COLO668 (cell line): ENCODE measurements at regions not wholly inside any gene's neighbourhood (a gene's known extent, or its start where the extent isn't known, plus 50 kb on each side); places are given as distances from the start of the nearest gene placed in this dataset.

Source experiments
- DNase-seq: peaks from one replicate; lab custom pipeline; 2025; ENCODE audit not compliant: unreplicated experiment; lab: John Stamatoyannopoulos, UW

DNA sequence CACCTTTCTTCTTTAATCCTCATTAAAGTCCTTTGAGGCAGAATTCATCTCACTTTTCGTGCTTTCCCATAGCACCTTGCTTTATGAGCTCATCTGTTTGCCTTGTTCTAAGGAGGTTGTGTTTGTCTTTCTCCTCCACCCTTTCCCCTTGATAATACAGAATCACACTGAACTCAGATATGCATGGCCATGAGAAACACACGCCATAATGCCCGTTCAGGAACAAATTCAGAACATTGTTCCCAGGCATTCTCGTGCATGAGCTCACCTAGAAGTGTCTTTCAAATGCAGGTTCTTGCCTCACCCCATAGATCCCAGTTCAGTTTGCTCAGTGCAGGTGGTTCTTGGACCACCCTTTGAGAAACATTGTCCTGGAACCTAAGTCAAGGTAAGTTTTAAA is 71.1 kb downstream of the TMEM114 start:
- no peak for DNase-seq

DNA sequence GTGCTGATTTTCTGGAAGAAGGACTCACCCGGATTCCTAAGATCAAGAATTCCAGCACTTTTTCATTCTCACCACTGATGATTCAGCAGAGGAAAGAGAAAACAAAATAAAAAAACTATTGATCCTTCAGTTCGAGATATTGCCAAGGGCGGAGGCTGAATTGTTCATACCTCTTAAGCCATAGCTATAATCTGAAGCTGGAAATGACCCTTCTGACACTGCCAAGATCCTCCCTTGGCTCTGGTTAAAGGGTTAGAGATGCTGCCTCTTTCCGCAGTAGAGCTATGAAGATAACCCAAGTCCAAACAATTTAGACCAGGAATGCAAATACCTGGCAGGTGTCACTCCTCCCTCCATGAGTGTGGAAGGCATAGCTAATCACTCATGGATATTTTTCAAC is 73.0 kb downstream of the TMEM114 start:
- no peak for DNase-seq

DNA sequence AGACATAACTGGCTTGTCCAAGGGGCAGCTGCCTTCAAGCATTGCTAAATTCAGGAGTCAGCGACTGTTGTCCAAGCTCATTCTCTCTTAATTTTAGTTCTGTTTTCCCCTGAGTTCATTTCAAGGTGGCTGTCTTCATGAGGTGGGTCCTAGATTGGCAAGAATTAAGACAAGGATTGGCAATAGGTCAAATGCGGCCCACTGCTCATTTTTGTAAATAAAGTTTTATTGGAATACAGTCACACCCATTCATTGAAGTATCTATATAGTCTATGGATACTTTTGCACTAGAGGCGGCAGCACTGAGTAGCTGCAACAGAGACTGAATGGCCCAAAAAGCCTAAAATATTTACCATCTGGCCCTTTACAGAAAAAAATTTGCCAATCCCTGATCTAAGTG is 73.8 kb downstream of the TMEM114 start:
- DNase-seq: no peak

DNA sequence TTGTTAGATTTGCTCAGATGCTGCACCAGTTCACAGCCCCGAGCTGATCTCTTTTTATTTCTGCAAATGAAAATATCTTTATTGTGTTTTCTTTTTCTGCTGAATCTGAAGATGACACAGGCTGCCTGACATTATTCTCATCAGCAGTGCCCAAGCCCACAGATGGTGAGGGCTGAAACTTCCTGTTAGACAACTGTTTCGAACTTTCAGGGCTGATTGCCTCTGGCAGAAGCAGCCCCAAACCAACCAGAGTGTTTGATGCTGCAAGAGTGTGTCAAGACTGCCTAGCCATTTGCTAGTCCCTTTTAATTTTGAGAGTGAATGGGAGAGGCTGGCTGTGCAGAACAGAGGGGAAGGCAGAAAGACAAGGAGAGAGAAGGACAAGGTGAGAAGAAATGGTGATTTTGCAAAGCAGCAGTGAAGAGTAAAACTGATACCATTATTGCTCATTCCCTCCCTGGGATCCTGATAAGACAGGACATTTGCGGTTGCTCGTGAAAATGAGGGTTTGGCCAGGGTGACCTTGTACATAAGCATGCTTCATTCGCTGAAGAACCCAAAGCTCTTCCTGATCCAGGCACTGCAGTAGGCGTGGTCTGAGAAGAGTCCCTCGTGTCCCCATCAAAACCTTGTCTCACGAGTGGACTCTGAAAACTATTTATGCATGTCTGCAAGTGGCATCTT is 77.2 kb downstream of the TMEM114 start:
- DNase-seq: no peak

DNA sequence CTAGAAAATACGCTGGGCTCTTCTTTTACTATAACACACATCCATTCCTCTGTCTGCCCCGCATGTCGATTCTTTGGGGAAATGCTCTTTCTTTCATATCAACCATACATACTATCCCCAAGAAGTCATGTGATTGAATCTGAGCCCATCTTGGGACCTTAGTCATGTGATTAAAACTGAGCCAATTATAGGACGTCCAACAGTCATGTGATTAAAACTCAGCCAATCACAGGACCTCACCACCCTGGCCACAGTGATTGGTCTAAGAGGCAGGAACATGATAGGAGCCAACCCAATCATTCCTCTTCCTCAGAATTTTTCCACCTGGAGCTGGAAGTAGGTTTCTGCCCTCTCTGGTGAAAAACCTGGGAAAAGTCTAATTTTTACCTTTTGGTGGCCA is 78.8 kb downstream of the TMEM114 start:
- DNase-seq: no peak

DNA sequence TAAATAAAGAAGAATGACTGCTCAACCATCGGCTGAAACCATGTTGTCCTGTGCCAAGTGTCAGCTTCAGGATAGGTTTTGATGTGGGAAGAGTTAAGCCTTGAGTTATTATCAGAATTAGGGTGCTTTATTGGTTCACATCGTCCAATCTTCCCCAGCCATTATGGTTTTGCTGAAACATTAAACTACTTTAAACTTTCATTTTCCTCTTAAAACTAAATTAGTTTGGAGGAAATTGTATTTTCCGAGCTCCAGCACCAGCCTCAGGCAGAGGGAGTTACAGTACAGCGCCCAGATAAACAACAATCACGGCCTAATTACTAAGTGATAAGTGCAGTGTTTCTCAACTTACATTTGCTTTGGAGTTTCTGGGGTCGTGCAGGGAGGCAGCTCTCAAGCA is 80.2 kb downstream of the TMEM114 start:
- no peak for DNase-seq

DNA sequence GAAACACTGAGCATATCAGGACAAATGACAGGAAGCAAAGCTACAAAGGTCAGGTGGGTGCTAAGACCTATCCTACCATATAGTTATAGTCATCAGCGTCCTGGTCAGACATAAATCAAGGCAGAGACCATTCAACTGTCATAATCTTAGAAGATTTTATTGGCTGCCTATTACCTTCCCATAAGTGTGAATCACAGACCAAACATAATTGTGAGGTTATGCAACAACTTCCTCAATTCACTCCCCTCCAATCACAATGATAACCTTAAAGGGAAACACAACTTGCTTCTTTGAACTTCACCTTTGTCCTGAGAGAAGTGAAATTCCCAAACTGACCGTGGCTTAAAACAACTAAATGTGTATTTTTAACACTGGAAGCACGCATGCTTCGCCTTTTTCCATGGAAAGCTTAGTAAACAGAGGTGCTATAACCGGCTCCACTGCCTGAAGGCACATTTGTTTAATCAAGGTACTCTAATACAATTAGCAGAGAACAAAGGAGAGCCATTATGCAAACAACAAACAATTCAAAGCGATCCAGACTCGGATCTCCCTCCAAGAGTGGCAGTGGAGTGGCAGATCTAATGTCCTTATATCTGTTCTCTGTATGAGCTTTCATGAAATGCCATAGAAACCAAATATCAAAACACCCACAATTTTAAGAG is 84.9 kb downstream of the TMEM114 start:
- no peak for DNase-seq

DNA sequence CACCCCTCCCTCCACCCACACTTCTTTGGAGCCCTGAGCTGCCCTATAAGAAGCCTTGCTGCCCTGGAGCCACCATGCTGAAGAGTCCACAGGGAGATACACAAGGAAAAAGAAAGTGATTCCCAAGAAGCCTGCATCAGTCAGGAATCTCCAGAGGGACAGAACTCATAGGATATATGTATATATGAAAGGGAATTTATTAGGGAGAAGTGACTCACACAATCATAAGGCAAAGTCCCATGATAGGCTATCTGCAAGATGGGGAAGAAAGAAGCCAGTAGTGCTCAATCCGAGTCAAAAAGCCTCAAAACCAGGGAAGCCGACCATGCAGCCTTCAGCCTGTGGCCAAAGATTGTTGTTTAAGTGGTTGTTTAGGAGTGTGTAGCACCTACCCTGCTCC is 87.9 kb downstream of the TMEM114 start:
- DNase-seq: no peak

DNA sequence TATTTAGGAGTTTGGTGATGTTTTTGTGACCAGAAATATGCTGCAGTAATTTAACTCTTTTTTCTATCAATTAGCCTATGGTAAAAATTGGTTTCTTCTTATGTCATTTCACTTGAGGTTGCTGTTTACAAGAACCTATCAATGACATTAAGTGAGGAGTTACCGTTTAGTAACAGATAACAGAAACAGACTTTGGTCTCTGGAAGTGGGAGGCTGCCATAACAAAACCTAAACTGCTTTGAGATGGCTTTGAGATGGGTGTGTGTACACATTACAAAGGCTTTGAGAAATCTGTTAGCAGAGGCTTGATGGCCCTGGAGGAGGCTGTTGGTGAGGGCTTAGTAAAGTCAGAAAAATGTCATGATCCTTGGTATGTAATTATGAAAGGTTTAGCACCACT is 90.0 kb downstream of the TMEM114 start:
- no peak for DNase-seq

DNA sequence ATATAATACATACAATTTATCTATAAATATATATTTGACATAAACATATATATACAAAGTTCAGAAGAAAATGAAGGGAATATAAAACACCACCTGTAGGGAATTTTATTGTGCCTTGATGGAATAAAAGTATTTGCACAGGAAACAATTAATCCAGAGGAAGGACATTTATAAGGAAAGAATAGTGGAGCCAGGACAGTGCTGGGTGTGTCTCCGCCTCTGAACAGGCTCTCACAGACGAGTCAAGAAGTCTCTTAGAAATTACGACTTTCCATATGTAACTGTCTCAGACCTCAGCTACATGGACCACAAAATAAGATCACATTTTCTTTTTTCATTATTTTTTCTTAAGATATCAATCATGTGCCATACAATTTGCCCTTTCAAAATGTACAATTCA is 93.9 kb downstream of the TMEM114 start:
- no peak for DNase-seq

DNA sequence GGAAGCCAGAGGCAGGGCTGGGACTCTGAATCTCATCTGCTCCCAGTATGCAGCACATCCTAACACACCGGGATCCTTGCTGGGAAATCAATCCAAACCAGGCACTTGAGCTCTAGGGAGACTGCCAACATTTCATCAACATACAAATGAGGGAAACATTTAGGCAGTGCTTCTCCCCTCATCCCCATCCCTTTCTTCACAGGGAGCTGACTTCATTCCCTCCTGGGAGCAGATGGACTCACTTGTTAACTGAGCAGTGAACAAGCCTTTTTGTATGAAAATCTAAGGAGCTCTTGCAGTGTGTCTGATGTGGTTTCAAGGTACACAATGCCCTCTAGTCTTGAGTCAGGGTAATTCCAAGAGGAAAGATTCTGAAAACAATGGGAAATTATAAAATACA is 96.3 kb downstream of the TMEM114 start:
- DNase-seq: no peak

DNA sequence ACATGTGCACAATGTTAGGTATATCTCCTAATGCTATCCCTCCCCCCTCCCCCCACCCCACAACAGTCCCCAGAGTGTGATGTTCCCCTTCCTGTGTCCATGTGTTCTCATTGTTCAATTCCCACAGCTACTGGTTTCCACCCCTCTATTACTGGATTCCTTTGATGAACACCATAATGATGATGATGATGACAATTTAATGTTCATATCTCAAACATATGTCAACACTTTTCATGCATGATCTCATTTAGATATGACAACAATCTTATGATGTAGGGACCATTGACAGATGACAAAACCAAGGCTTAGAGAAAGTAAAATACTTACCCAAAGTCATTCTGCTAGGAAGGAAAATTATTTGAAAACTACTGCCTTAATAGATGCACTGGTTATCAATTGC is 97.6 kb downstream of the TMEM114 start:
- DNase-seq: no peak

DNA sequence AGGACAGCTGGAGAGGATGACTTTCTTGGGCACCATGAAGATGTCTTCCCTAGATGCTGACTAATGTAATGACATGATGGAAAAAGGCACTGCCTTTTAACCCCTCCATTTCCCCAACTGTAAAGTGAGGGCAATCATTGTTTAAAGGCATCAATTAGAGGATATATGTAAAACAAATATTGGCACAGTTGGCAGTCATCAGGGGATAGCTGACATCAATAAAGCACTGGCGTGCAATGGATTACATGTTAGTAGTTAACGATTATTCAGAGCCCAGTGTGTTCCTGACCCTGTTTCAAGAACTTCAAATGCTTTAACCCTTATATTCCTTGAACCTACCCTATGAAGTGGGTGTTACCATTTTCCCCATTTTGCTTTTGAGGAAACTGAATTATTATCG is 100.7 kb downstream of the TMEM114 start:
- DNase-seq: no peak

DNA sequence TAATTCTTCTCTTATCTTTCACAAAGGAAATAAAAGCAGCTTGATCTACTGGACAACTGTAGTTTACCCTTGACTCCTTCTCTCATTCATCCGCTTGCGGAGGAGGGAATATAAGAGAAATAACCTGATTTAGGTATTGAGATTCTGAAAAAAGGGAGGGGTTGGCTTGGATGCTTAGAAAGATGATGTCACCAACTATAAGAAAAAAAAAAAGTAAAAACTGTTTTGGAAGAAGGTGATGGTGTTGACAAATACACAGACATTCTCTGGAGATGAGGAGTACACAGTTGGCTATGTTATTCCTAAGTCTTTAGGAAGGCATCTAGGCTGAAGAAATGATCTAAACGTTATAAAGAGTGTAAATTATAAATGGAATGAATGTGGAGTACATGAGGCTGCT is 103.3 kb downstream of the TMEM114 start:
- no peak for DNase-seq

DNA sequence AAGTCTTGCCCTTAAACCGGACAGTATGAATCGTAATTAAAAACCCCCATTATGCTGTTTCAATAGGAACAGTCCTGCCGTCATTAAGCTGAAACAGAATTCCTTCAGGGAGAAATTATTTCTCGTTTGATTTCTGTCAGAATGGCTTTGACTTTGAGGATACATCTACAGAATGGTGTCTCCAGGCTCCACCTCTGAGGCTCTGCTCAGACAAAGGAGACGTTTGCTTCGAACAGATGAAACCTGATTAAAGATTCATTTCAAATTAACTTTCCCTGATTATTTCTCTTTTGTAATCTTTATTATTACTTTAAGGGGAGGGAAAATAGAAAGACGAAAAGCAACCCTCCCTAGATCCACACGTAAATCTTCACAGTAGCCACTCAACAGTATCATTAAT is 106.9 kb downstream of the TMEM114 start:
- DNase-seq: no peak

DNA sequence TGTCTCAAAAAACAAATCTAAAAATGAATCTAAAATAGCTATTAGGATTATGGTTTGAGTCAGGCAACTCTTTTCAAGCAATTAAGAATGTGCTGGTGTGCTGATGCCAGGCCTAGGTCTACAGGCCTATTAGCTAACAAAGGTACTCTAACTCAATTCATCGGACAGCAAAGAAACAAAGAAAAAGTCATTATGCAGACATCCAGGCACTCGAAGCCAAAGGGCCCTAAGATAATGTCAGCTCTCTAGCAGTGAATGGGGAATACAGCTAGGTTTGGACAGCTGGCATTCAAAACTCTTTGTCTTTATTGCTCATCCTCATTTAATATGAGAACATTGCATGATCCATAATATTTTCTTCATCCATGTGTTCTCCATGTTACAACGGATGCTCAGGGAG is 108.5 kb downstream of the TMEM114 start:
- DNase-seq: no peak

DNA sequence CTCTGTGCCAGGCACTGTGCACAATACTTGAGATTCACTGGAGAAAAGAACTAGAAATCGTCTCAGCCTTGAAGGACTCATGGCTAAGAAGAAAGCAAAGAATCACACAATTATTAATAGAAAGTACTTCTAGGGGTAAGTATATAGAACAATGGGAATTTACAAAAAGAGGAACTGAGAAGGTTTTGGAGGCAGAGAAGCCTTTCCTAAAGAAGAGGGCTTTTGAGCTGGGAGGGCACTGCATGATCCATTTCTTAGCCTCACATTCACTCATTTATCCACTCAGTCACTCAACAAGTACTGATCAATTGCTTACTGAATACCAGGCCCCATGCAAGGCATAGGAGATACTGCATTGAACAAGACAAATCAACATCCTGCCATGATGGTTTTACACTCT is 113.5 kb downstream of the TMEM114 start:
- DNase-seq: no peak

DNA sequence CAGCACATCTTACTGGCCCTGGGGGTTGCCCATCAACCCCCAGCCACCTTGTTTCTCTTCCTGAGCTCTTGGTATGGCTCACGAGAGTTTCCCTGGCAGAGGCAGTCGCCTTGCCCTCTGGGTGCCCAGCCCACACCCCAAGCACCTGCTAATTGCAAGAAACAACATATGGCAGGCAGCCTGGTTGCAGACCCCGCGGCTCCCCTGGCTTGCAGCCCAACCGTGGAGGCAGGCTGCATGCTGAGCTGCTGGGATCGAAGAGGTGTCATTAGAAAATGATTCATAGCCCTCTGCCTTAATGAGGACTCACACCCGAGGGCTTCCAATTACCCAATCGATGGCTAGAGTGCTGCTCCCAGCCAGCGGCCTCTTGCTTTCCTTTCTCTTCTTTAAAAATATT is 115.7 kb downstream of the TMEM114 start:
- DNase-seq: no peak

DNA sequence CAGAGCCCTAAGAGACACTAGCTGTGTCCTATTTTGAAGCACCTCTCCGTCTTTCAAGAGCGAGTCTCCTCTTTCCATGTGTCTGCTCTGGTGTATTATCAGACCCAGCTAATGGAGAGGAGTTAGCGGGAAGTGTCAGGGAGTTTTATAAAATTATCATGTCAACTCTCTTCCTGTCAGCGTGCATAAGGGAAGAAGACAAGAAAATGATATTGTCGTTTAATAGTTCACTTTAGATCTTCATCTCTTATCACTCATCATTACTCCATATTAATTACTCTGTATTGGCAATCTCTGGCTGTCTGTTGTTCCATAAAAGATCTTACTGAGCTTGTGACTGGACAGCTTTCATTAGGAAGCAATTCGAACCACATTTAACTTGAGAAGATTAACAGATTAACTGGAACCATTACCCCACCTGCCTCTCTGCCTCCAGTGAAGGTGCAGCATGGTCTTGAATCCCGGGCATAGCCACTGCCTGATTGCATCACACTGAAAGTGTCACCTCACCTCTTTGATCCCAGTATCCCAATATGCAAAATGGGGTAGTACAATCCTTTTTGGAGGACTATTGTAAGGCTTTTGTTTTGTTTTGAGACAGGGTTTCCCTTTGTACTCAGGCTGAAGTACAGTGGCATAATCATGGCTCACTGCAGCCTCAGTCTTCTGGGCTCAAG is 121.1 kb downstream of the TMEM114 start:
- DNase-seq: no peak

DNA sequence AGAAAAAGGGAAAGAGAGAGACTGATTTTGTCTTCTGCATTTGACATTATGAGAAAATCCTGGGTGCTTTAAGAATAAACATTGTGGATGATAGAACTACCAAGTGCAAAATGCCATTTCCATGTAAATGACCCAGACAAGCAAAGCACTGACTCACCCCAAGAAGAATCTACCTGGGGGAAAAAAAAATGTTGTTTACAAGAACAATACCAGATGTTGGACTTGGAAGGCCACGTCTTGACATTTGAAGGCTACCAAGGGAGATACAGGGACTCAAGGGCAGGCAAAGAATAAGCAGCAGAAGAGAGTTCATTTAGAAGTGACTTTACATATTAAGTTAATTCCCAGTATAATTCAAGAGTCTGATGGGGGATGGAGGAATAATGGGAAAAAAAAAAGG is 125.3 kb downstream of the TMEM114 start:
- no peak for DNase-seq

DNA sequence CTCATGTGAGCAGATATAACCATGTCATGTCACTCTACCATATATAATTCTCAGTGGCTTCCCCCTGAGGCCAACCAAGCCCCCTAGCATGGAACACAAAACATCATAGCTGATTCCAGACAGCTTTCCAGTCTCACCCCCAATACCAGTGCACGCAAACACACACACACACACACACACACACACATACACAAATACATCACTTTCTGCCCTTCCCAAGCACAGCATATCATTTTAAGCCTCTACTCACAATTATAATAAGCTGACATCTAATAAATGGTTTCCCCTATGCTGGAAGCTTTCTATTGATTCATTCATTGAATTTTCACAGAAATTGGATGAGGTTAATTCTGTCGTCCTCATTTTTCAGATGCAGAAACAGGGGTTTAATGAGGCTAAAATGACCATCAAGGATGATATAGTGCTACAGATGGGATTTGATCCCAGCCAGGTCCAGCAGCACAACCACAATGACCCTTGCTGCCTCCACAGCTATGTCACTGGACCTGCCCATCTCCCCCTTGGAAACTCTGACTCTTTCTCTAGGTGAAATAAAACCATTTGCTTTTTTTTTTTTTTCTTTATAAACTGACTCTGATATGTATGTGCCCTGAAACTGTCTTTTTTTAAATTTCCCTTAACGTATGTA is 131.1 kb downstream of the TMEM114 start:
- DNase-seq: no peak

DNA sequence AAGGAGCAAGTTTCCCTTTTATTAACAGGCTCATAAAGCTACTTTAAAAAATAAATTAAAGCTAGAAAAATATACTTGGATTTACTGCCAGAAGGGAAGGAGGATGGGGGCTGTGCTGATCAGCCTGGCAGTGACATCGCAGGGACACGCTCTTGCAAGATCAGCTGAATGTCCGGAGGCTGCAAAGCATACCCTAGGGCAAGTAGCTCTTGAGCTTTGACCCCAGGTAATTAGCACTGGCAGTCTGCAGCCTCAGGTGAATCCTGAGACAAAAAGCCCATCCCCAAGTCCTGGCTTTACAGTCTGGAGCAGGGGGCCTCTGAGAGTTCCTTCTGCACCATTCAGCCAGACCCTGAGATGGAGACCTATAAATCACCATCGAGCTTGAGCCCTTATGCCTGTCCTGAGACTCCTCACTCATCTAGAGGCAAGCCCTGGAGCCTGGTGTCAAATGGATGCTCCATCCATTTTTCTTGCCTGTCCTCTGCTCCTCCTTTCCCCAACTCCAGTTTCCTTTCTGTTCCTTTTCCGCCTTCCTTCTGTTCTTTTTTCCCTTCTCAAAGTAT is 131.7 kb downstream of the TMEM114 start:
- DNase-seq: no peak
